ENCODE measurements at regions not wholly inside any gene's neighbourhood (a gene's known extent, or its start where the extent isn't known, plus 50 kb on each side); places are given as distances from the start of the nearest gene placed in this dataset.

DNA sequence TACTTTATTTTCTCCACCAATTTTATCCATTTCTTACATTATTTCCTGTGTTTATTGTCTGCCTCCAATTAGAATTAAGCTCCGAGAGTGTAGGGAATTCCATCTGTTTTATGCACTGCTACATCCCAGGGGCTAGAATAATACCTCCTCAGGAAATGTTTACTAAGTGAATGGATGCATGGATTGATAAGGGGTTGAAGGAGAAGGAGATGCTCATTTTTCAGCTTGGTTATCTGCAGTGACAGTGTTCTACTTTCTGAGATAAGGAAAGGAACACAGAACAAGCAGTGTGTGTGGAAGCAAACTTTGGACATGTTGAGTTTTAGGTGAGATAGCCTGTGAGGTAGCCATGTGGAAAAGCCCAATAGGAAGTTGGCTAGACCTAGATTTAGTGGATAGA lies 164.6 kb upstream of the HMGA2 start:
- H3K9me3 ChIP-seq (replicated peaks; ENCODE audit: insufficient read depth, low read length), result no peaks in the 10 kb centered on the region
- no peaks in the 10 kb centered on the region for H3K4me1 ChIP-seq (ENCODE audit: low read length)
- no peaks in the 10 kb centered on the region for H4K20me1 ChIP-seq (ENCODE audit: insufficient read depth, low read length)
- no peaks in the 10 kb centered on the region for H3K27me3 ChIP-seq (replicated peaks; ENCODE audit: insufficient read depth, low read length)
- H3K36me3 ChIP-seq (replicated peaks; ENCODE audit: insufficient read depth, low read length), result no peaks in the 10 kb centered on the region
- H3K9me2 ChIP-seq (replicated peaks; ENCODE audit: insufficient read depth, low read length), result no peaks in the 10 kb centered on the region
- H3K4me3 ChIP-seq (ENCODE audit: low read length), result no peak overlapping the region
- DNase-seq, result no peak
- H3K4me2 ChIP-seq (ENCODE audit: low read depth, low read length), result no peak overlapping the region
- H3K27ac ChIP-seq (ENCODE audit: low read length), result no peak overlapping the region
- no peaks in the 10 kb centered on the region for H3K79me2 ChIP-seq (ENCODE audit: low read length)
- TF ChIP-seq EZH2 (optimal IDR thresholded peaks at IDR 0.05; ENCODE audit: low read depth, low read length), result no peak
- no peak for TF ChIP-seq EZH2phosphoT487 (IDR thresholded peaks at IDR 0.05; ENCODE audit: low read length)
- no peak for TF ChIP-seq CTCF (IDR thresholded peaks at IDR 0.05; ENCODE audit: low read length)
- H3K9ac ChIP-seq (ENCODE audit: low read length), result no peak overlapping the region
- H3F3A ChIP-seq (ENCODE audit: insufficient read depth, low read length), result no peaks in the 10 kb centered on the region
- no peak overlapping the region for H2AFZ ChIP-seq (ENCODE audit: low read length)

DNA sequence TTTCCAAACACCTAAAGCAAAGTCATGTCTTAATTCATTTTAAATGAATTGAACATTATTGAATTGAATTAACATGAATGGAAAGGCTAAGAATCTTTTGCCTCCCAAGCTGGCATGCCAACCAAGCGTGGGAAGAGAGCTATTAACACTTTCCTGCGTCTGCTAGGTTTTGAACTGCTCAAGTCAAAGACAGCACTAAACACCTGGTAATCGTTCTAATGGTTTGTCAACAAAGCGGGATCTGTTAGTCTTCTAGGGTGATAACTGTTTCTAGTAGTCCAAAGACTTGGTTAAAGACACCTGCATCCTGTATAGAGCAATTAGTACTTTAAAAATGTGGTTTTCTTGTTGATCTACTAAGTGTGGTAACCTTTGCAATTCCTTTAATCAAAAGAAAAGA lies 164.2 kb upstream of the HMGA2 start:
- Histone ChIP-seq H4K20me1 (ENCODE audit: insufficient read depth, low read length) (no peaks in the 10 kb centered on the region), H3K4me3 (ENCODE audit: low read length) (no peak overlapping the region), H3K4me2 (ENCODE audit: low read depth, low read length) (no peak overlapping the region), H2AFZ (ENCODE audit: low read length) (no peak overlapping the region), H3K4me1 (ENCODE audit: low read length) (no peaks in the 10 kb centered on the region), H3K79me2 (ENCODE audit: low read length) (no peaks in the 10 kb centered on the region), H3F3A (ENCODE audit: insufficient read depth, low read length) (no peaks in the 10 kb centered on the region), H3K9ac (ENCODE audit: low read length) (no peak overlapping the region), H3K27me3 (replicated peaks; ENCODE audit: insufficient read depth, low read length) (no peaks in the 10 kb centered on the region), H3K9me3 (replicated peaks; ENCODE audit: insufficient read depth, low read length) (no peaks in the 10 kb centered on the region), H3K27ac (ENCODE audit: low read length) (no peak overlapping the region), H3K36me3 (replicated peaks; ENCODE audit: insufficient read depth, low read length) (no peaks in the 10 kb centered on the region), H3K9me2 (replicated peaks; ENCODE audit: insufficient read depth, low read length) (no peaks in the 10 kb centered on the region)
- TF ChIP-seq EZH2phosphoT487 (IDR thresholded peaks at IDR 0.05; ENCODE audit: low read length), result no peak
- TF ChIP-seq EZH2 (optimal IDR thresholded peaks at IDR 0.05; ENCODE audit: low read depth, low read length), result no peak
- TF ChIP-seq CTCF (IDR thresholded peaks at IDR 0.05; ENCODE audit: low read length), result no peak
- no peak for DNase-seq

DNA sequence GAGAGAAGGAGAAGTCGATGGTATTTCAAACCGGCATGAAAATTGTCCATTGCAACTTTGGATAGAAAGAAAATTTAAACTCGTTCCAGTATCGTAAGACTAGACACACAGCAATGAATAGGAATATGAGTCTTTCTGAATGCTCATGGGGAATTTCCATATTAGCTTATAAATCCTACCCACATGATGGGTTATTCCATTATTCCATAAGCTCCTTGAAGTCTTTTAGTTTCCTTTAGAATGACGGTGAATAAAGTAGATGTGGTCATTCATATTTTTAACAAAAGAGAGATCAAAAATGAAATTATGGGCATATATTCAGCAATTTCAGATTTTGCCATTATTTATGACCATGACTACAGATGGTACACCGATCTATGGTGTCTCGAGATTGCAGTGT lies 163.4 kb upstream of the HMGA2 start:
- Histone ChIP-seq H4K20me1 (ENCODE audit: insufficient read depth, low read length) (no peaks in the 10 kb centered on the region), H3K4me3 (ENCODE audit: low read length) (no peak overlapping the region), H3K4me2 (ENCODE audit: low read depth, low read length) (no peak overlapping the region), H3K79me2 (ENCODE audit: low read length) (no peaks in the 10 kb centered on the region), H3K4me1 (ENCODE audit: low read length) (no peaks in the 10 kb centered on the region), H3K9me2 (replicated peaks; ENCODE audit: insufficient read depth, low read length) (no peaks in the 10 kb centered on the region), H3K9ac (ENCODE audit: low read length) (no peak overlapping the region), H3K9me3 (replicated peaks; ENCODE audit: insufficient read depth, low read length) (no peaks in the 10 kb centered on the region), H2AFZ (ENCODE audit: low read length) (no peak overlapping the region), H3K27me3 (replicated peaks; ENCODE audit: insufficient read depth, low read length) (no peaks in the 10 kb centered on the region), H3K36me3 (replicated peaks; ENCODE audit: insufficient read depth, low read length) (no peaks in the 10 kb centered on the region), H3F3A (ENCODE audit: insufficient read depth, low read length) (no peaks in the 10 kb centered on the region), H3K27ac (ENCODE audit: low read length) (no peak overlapping the region)
- TF ChIP-seq EZH2phosphoT487 (IDR thresholded peaks at IDR 0.05; ENCODE audit: low read length), result no peak
- no peak for TF ChIP-seq EZH2 (optimal IDR thresholded peaks at IDR 0.05; ENCODE audit: low read depth, low read length)
- TF ChIP-seq CTCF (IDR thresholded peaks at IDR 0.05; ENCODE audit: low read length), result no peak
- DNase-seq, result no peak

Data from MM.1S (cell line).